NCI-H1694 (cell line): ENCODE measurements at regions not wholly inside any gene's neighbourhood (a gene's known extent, or its start where the extent isn't known, plus 50 kb on each side); places are given as distances from the start of the nearest gene placed in this dataset.

Experiments
- DNase-seq: peaks from one replicate; lab custom pipeline; 2025; lab: John Stamatoyannopoulos, UW

DNA sequence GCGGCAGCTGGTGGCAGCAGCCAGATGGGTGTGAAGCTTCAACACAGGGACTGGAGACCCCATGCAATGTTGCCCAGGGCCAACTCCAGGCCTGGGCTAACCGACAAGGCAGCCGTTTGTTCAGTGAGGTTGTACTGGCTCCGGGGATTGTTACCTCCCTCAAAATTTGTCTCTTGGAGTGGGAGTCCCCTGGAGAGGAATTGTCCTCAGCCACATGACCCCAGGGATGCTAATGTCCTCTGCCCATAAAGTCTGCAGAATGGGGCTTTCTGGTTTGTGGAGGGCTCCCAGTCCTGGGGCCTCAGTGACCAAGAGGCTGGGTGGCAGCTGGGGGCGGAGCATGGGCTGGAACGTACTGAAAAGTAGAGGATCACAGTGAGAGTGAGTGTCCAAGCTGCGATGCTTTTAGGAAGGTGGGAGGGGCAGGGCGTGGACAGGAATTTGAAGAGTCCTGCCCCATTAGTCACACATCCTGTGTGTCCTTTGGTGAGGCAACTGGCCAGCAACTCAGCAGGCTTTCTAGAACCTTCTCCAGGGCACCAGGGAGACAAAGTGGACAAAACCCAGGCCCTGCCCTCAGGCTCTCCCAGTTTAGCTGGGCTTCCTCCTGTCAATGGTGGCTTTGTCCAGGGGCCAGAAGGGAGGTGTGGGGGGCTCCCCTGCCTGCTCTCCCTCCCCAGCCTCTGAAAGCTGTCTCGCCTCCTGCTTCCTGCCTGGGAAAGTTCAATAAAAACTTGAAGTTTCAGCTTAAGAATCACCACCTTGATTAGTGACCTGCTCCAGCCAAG is 114.0 kb downstream of the NSG2 start:
- no peak for DNase-seq

- DNase-seq = no peak
These were observed 119.9 kb downstream of the NSG2 start for GRCh38 chr5:174165406-174165805.

GRCh38 chr5:174166231-174167079 is 120.9 kb downstream of the NSG2 start:
- DNase-seq = no peak

- DNase-seq = no peak
These were observed 121.8 kb downstream of the NSG2 start for GRCh38 chr5:174167080-174167910.

GRCh38 chr5:174172152-174172551 is 126.6 kb downstream of the NSG2 start:
- DNase-seq = no peak

DNA sequence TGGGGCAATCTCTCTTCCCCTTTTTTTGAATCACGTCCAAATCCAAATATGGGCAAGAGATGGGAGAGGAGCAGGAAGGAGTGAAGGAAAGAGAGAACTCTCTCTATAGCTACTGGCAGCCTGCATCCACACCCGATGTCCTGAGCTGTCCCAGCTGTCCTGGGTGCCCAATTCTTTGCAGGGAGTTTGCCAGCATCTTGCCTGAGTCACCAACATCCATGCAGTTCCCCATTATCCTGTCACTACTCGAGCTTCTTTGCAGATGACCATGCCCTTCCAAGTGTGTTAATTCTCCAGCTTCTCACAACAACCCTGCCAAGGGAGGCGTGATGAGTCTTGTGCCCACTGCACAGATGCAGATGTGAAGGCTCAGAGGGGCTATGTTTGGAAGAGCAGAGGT is 127.1 kb downstream of the NSG2 start:
- DNase-seq = no peak

GRCh38 chr5:174173766-174174165 is 128.3 kb downstream of the NSG2 start:
- no peak for DNase-seq

- no peak for DNase-seq
These were observed 130.3 kb downstream of the NSG2 start for GRCh38 chr5:174175716-174176268.

DNA sequence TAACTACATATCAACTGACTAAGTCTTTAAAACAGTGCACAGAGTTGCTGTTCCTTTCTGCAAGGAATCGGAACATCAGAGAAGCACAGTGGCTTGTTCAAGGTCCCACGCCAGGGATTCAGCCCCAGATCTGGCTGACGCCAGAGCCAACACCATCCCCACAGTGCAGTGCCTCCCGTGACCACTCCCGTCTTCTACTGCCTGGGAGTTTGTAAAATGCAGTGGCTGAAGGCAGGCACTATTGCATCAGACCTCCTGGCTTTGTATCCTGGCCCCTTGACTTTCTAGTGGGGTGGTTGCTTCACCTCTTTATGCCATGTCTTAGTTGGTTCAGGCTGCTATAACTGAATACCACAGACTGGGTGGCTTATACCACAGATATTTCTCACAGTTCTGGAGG is 131.0 kb downstream of the NSG2 start:
- no peak for DNase-seq

DNA sequence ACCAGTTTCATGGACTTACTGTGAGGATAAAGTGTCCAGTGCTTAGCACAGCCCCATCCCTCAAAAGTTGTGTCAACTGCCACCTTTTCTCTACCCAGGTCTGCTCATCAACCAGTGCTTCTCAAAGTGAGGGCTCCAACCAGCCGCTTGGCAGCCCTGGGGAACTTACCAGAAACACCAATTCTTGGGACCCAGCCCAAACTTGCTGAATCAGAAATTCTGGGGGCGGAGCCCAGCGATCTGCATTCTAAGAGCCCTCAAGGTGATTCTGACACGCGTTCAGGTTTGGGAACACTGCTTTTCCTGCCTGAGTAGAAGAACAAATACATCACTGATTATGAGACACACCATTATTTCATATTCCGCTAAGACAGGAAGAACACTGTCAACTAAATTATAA is 132.0 kb downstream of the NSG2 start:
- DNase-seq = no peak

GRCh38 chr5:174177976-174178605 is 132.6 kb downstream of the NSG2 start:
- DNase-seq = no peak

DNA sequence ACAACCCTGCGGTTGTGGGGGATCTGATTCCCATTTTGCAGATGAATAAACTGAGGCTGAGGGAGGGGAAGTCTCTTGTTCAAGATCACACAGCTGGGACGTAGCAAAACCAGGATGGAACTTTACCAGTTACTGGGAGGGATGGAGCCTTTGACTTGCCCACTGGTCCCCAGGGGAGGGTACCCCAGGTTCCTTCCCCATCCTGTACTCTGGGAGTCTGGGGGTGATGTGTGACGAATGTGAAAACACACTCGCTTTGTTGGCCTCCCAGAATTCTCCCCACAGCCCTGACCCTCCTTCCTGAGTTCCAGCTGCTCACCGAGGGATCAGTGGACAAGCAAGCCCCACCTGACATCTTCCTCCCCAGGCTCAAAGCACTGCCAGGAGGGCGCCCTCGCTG is 135.1 kb downstream of the NSG2 start:
- no peak for DNase-seq

DNA sequence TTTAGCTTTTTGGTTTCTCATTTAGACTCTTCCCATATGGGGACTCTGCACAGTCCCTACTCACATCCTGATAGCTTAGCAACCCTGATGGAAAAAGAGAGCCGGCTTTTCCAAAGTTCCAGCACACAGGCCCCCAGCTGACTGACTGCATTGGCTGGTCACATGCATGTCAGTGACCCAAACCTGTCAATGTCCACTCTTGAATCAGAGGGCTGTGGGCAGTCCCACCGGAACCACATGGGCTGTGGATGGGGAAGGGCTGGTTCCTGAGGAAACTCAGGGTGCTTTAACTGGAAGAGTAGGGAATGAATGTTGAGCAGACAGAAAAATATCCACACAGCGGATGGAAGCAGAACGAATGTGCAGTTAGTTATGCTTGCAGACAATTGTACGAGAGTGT is 136.6 kb downstream of the NSG2 start:
- DNase-seq = no peak

- no peak for DNase-seq
These were observed 138.2 kb downstream of the NSG2 start for GRCh38 chr5:174183701-174184100.

- DNase-seq = no peak
These were observed 140.0 kb downstream of the NSG2 start for GRCh38 chr5:174185506-174185905.

- no peak for DNase-seq
These were observed 140.7 kb downstream of the NSG2 start for GRCh38 chr5:174186096-174186695.

DNA sequence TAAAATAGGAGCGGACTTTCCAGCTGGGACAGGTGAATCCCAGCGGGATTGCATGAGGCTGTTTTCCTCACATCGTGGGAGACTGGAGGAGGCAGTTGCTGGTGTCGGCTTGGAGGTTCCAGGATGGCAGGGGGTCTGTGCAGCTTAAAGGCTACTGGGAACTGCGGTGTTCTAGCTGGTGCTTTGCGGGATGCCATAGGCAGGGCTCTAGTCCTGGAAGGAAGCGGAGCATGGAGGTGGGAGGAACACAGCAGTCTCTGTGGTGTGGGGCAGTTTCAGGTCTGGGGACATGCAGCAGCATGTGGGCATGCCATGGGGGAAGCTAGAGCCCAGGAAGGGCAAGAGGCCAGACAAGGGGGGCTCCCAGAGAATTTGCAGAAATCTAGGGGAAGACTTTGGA is 141.5 kb downstream of the NSG2 start:
- no peak for DNase-seq

DNA sequence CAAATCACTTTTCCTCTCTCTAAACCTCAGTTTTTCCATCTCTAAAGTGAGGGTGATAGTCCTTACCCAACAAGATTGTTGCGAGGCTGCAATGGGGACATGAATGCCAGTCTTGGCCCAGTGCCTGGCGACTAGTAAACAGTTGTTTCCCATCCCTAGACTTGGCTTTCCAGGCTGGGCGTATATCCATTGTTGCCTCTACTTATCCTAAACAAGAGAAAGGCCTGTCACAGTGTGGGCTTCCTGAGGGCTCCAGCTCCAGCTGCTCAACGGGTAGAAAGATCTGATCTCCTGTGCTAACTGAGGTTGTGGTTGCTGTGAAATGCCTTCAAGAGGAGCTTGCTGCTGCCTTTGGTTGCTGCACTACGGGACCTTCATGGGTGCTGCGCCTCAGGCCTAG is 142.0 kb downstream of the NSG2 start:
- no peak for DNase-seq

GRCh38 chr5:174188295-174188694 is 142.8 kb downstream of the NSG2 start:
- DNase-seq = no peak

DNA sequence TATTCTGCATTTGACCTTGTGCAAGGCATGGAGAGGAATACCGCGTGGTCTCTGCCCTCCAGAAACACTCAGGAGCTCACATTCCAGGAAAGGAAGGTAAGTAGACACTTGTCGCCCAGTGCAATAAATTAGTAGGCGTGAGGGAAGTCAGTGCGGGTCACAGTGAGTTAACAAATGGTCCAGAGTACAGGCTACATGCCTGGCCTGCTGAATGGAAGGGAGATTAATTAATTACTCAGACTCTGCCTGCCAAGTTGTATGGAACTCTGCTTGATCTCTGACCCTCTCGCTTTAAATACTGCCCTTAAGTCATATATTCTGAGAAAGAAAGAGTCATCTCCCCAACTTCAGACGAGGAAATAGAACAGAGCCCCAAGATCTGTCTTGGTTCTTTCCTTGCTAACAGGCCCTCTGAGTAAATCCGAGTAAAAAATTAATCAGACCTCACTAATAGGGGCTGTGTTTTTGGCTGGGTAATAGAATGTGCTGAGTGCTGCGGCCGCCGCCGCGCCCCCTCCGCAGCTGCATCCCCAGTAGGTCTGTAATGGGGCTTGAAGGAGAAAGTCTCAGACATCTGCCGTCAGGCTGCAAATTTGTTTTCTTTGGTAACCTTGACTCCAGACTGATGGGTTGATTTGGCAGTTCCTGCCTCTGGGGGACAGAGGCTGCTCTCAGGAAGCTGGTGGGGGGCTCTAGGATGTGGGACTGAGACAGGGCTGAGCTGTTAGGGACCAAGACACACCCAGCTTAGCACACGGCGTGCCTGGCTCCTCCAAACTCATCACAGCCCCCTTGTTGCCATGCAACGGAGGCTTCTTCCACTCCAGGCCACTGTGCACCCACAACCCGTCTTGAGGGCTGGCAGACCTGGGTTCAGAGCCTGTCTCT is 144.4 kb downstream of the NSG2 start:
- DNase-seq = no peak
